Neural progenitor cell (in vitro differentiated cells): ENCODE measurements at regions not wholly inside any gene's neighbourhood (a gene's known extent, or its start where the extent isn't known, plus 50 kb on each side); places are given as distances from the start of the nearest gene placed in this dataset.

Experiments used
- DNase-seq: peaks from one replicate; pipeline ENCODE4 v3.0.0-alpha.2; 2016; ENCODE audit warnings: low spot score
- H2AFZ ChIP-seq: fragments of 200-600 bp; sonication (generic); replicated peaks from 2 replicates; pipeline ENCODE4 v1.6.1; 2016; ENCODE audit warnings: antibody characterized with exemption
- H3F3A ChIP-seq: fragments of 200-600 bp; sonication (generic); 2 replicates; pipeline ENCODE4 v1.6.1; 2016; ENCODE audit warnings: antibody characterized with exemption, low read depth
- H3K27ac ChIP-seq: fragments of 200-600 bp; sonication (generic); 2 replicates; pipeline ENCODE4 v1.5.1; 2016; ENCODE audit warnings: mild to moderate bottlenecking
- H3K27me3 ChIP-seq: fragments of 200-600 bp; sonication (generic); 2 replicates; pipeline ENCODE4 v1.6.1; 2016; ENCODE audit warnings: mild to moderate bottlenecking, moderate library complexity
- H3K36me3 ChIP-seq: fragments of 200-600 bp; sonication (generic); 2 replicates; pipeline ENCODE4 v1.5.1; 2016
- H3K4me1 ChIP-seq: fragments of 200-600 bp; sonication (generic); 2 replicates; pipeline ENCODE4 v1.6.1; 2016; ENCODE audit warnings: mixed run types
- H3K4me2 ChIP-seq: fragments of 200-600 bp; sonication (generic); 2 replicates; pipeline ENCODE4 v1.6.1; 2016
- H3K4me3 ChIP-seq: fragments of 200-600 bp; sonication (generic); 2 replicates; pipeline ENCODE4 v1.5.1; 2016
- H3K79me2 ChIP-seq: fragments of 200-600 bp; sonication (generic); 2 replicates; pipeline ENCODE4 v1.6.1; 2016; ENCODE audit warnings: low read depth
- H3K9ac ChIP-seq: fragments of 200-600 bp; sonication (generic); 2 replicates; pipeline ENCODE4 v1.6.1; 2016
- H3K9me3 ChIP-seq: fragments of 200-600 bp; sonication (generic); 2 replicates; pipeline ENCODE4 v1.5.1; 2016; ENCODE audit warnings: low read depth
- H4K20me1 ChIP-seq: fragments of 200-600 bp; sonication (generic); 2 replicates; pipeline ENCODE4 v1.6.1; 2016; ENCODE audit warnings: low read depth
- H3K27ac Mint-ChIP-seq: 3 replicates; pipeline ENCODE4 v1.8.0; 2021; ENCODE audit warnings: mixed read lengths
- H3K27me3 Mint-ChIP-seq: 2 replicates; pipeline ENCODE4 v1.8.0; 2022; ENCODE audit warnings: low read depth, mild to moderate bottlenecking, inconsistent platforms, moderate library complexity, mixed read lengths; ENCODE audit not compliant: insufficient read depth
- H3K36me3 Mint-ChIP-seq: 3 replicates; pipeline ENCODE4 v1.8.0; 2021; ENCODE audit warnings: mixed read lengths
- H3K4me1 Mint-ChIP-seq: 3 replicates; pipeline ENCODE4 v1.8.0; 2021; ENCODE audit warnings: mixed read lengths
- H3K4me3 Mint-ChIP-seq: 3 replicates; pipeline ENCODE4 v1.8.0; 2021; ENCODE audit warnings: mild to moderate bottlenecking, moderate library complexity, mixed read lengths
- H3K9me3 Mint-ChIP-seq: 3 replicates; pipeline ENCODE4 v1.8.0; 2020; ENCODE audit warnings: mixed read lengths
- CTCF ChIP-seq: fragments of 200-600 bp; sonication (generic); IDR thresholded peaks from 2 replicates; pipeline ENCODE4 v1.5.1; 2017; ENCODE audit warnings: antibody characterized with exemption, mild to moderate bottlenecking
- EZH2 ChIP-seq: fragments of 200-600 bp; sonication (generic); IDR thresholded peaks from 2 replicates; pipeline ENCODE4 v1.6.1; 2017; ENCODE audit warnings: antibody characterized with exemption, mild to moderate bottlenecking, moderate library complexity
- EZH2phosphoT487 ChIP-seq: fragments of 200-600 bp; sonication (generic); IDR thresholded peaks from 2 replicates; pipeline ENCODE4 v1.6.1; 2017; ENCODE audit warnings: antibody characterized with exemption

- H3K9me3 Mint-ChIP-seq = no peaks in the 10 kb centered on the region
- peaks cover 13% of the 10 kb centered on the region for H3K4me1 Mint-ChIP-seq
- H3K4me1 ChIP-seq = peaks cover 9% of the 10 kb centered on the region
- H3K4me2 ChIP-seq = no peak overlapping the region
- no peak overlapping the region for H3K4me3 ChIP-seq
- H2AFZ ChIP-seq = no peak overlapping the region
- no peaks in the 10 kb centered on the region for H3K36me3 Mint-ChIP-seq
- no peak overlapping the region for H3K27ac Mint-ChIP-seq
- H3K9ac ChIP-seq = no peak overlapping the region
- no peaks in the 10 kb centered on the region for H3K79me2 ChIP-seq
- no peak overlapping the region for H3K27ac ChIP-seq
- H3K36me3 ChIP-seq = no peaks in the 10 kb centered on the region
- H3K27me3 Mint-ChIP-seq = peaks cover 5% of the 10 kb centered on the region
- no peaks in the 10 kb centered on the region for H4K20me1 ChIP-seq
- H3K4me3 Mint-ChIP-seq = no peak overlapping the region
- no peaks in the 10 kb centered on the region for H3K9me3 ChIP-seq
- H3K27me3 ChIP-seq = no peaks in the 10 kb centered on the region
- no peaks in the 10 kb centered on the region for H3F3A ChIP-seq
- DNase-seq = no peak
- no peak for TF ChIP-seq EZH2phosphoT487
- no peak for TF ChIP-seq EZH2
- TF ChIP-seq CTCF = no peak
These were observed 112.9 kb downstream of the GP2 start for GRCh38 chr16:20214401-20214800.

GRCh38 chr16:20203272-20203671 lies 124.0 kb downstream of the GP2 start:
- Histone ChIP-seq H3K27ac (no peak overlapping the region), H3K36me3 (no peaks in the 10 kb centered on the region), H3F3A (peaks cover 9% of the 10 kb centered on the region), H3K4me2 (no peak overlapping the region), H3K4me3 (no peak overlapping the region), H3K79me2 (no peaks in the 10 kb centered on the region), H2AFZ (no peak overlapping the region), H3K9ac (no peak overlapping the region), H3K4me1 (peaks cover 5% of the 10 kb centered on the region), H3K9me3 (no peaks in the 10 kb centered on the region), H3K27me3 (peaks cover 67% of the 10 kb centered on the region), H4K20me1 (no peaks in the 10 kb centered on the region)
- DNase-seq = peak; percentile 51
- TF ChIP-seq EZH2phosphoT487 = peak; percentile 77
- TF ChIP-seq CTCF = no peak
- Mint-ChIP-seq H3K27ac (no peak overlapping the region), H3K27me3 (peaks cover 7% of the 10 kb centered on the region), H3K4me1 (no peaks in the 10 kb centered on the region), H3K36me3 (no peaks in the 10 kb centered on the region), H3K9me3 (no peaks in the 10 kb centered on the region), H3K4me3 (no peak overlapping the region)

- H3K27me3 Mint-ChIP-seq = peaks cover 7% of the 10 kb centered on the region
- no peak overlapping the region for H3K4me3 ChIP-seq
- H3K27ac ChIP-seq = no peak overlapping the region
- H2AFZ ChIP-seq = no peak overlapping the region
- no peak overlapping the region for H3K4me3 Mint-ChIP-seq
- H3K27ac Mint-ChIP-seq = no peak overlapping the region
- H3K79me2 ChIP-seq = no peaks in the 10 kb centered on the region
- H3K9me3 ChIP-seq = no peaks in the 10 kb centered on the region
- no peak overlapping the region for H3K4me2 ChIP-seq
- H3K36me3 ChIP-seq = no peaks in the 10 kb centered on the region
- H3K27me3 ChIP-seq = peaks cover 67% of the 10 kb centered on the region
- no peak overlapping the region for H3K9ac ChIP-seq
- peaks cover 5% of the 10 kb centered on the region for H3K4me1 ChIP-seq
- no peaks in the 10 kb centered on the region for H3K9me3 Mint-ChIP-seq
- DNase-seq = no peak
- H3K4me1 Mint-ChIP-seq = no peaks in the 10 kb centered on the region
- TF ChIP-seq EZH2 (no peak), CTCF (no peak), EZH2phosphoT487 (no peak)
- H3K36me3 Mint-ChIP-seq = no peaks in the 10 kb centered on the region
- no peaks in the 10 kb centered on the region for H4K20me1 ChIP-seq
- H3F3A ChIP-seq = peaks cover 9% of the 10 kb centered on the region
These were observed 124.6 kb downstream of the GP2 start for GRCh38 chr16:20202747-20203146.

GRCh38 chr16:20192801-20193200 lies 119.1 kb upstream of the GPR139 start:
- Histone ChIP-seq H3K79me2 (no peaks in the 10 kb centered on the region), H3K4me2 (no peak overlapping the region), H3K27ac (no peak overlapping the region), H3K9me3 (no peaks in the 10 kb centered on the region), H3F3A (no peaks in the 10 kb centered on the region), H4K20me1 (no peaks in the 10 kb centered on the region), H3K36me3 (no peaks in the 10 kb centered on the region), H3K4me3 (no peak overlapping the region), H3K9ac (no peak overlapping the region), H3K4me1 (no peaks in the 10 kb centered on the region), H2AFZ (no peak overlapping the region), H3K27me3 (no peaks in the 10 kb centered on the region)
- Mint-ChIP-seq H3K27ac (no peak overlapping the region), H3K9me3 (no peaks in the 10 kb centered on the region), H3K4me3 (no peak overlapping the region), H3K4me1 (no peaks in the 10 kb centered on the region), H3K27me3 (peaks cover 3% of the 10 kb centered on the region), H3K36me3 (no peaks in the 10 kb centered on the region)
- TF ChIP-seq EZH2phosphoT487 = no peak
- no peak for TF ChIP-seq EZH2
- TF ChIP-seq CTCF = no peak
- no peak for DNase-seq
